HCT116 (cell line): ENCODE measurements at regions not wholly inside any gene's neighbourhood (a gene's known extent, or its start where the extent isn't known, plus 50 kb on each side); places are given as distances from the start of the nearest gene placed in this dataset.

Experiments
- ATAC-seq: fragments of 200-7000 bp; cut with Tn5 transposase; 2 replicates; pipeline ENCODE4 v1.9.1; 2020; ENCODE audit warnings: mild to moderate bottlenecking, moderate library complexity
- BruUV-seq: library from RNA; stranded (reverse); fragments of 400-500 nt; replicated peaks from 2 replicates; lab custom pipeline; 2021; lab: Mats Ljungman, UMichigan
- CTCF ChIA-PET: fragments of 300-600 bp; sonication (Branson Sonifier 250); formaldehyde crosslinking; loops from one replicate; lab custom pipeline; 2021; ENCODE audit warnings: antibody characterized with exemption; lab: Charles Lee
- POLR2A ChIA-PET: fragments of 300-600, 350-600 bp; sonication (Branson Sonifier 250); formaldehyde crosslinking; loops from one replicate; lab custom pipeline; 2021; ENCODE audit warnings: antibody characterized with exemption; lab: Charles Lee
- RAD21 ChIA-PET, 2 experiments: fragments of 300-600 bp; sonication (Branson Sonifier 250); formaldehyde crosslinking; loops; one replicate each; lab custom pipeline; 2023; ENCODE audit warnings: low total read pairs in 2 of 2; ENCODE audit not compliant: uncharacterized antibody in 2 of 2, unreplicated experiment in 2 of 2, low non-redundant PET in 1 of 2; lab: Charles Lee
- DNase-seq: peaks from one replicate; pipeline ENCODE4 v3.0.0-alpha.2; 2010; ENCODE audit warnings: low read depth, low spot score
- H2AFZ ChIP-seq: fragments of 200-600 bp; shearing (Covaris generic), sonication (generic); 2 replicates; pipeline ENCODE4 v1.6.1; 2017; ENCODE audit warnings: low read depth, mixed run types, mixed read lengths, antibody characterized with exemption, low read length; ENCODE audit not compliant: poor library complexity, severe bottlenecking
- H3K27ac ChIP-seq: 2 replicates; pipeline ENCODE4 v1.5.1; 2012; ENCODE audit warnings: low read depth, low read length
- H3K27me3 ChIP-seq: fragments of 200-600 bp; sonication (generic); 2 replicates; pipeline ENCODE4 v1.6.1; 2016; ENCODE audit warnings: mixed run types, low read length, mixed read lengths; ENCODE audit not compliant: insufficient read depth
- H3K36me3 ChIP-seq, 2 experiments: fragments of 200-500 bp in 1 of 2; fragments of 200-600 bp in 1 of 2; sonication (Bioruptor generic) in 1 of 2; sonication (generic) in 1 of 2; 2 replicates each; pipeline versions ENCODE4 v1.5.1 to v1.6.1; 2014 to 2016; ENCODE audit warnings: low read length in 2 of 2, inconsistent platforms in 1 of 2, mixed read lengths in 1 of 2, mixed run types in 1 of 2; ENCODE audit not compliant: insufficient read depth in 2 of 2, control insufficient read depth in 1 of 2
- H3K4me1 ChIP-seq, 2 experiments: fragments of 200-600 bp in 1 of 2; sonication (generic) in 1 of 2; 2 replicates each; pipeline versions ENCODE4 v1.5.1 to v1.6.1; 2012 to 2017; ENCODE audit warnings: low read length in 2 of 2, inconsistent platforms in 1 of 2, mild to moderate bottlenecking in 1 of 2, mixed read lengths in 1 of 2, mixed run types in 1 of 2, moderate library complexity in 1 of 2; ENCODE audit not compliant: insufficient read depth in 2 of 2, control insufficient read depth in 1 of 2
- H3K4me2 ChIP-seq: fragments of 200-600 bp; sonication (generic); 2 replicates; pipeline ENCODE4 v1.6.1; 2017; ENCODE audit warnings: mixed run types, low read length, mixed read lengths
- H3K4me3 ChIP-seq, 2 experiments: fragments of 200-600 bp in 1 of 2; sonication (generic) in 1 of 2; replicated peaks in 1 of 2; 2 replicates each; pipeline ENCODE4 v1.5.1; 2011 to 2016; ENCODE audit warnings: low read length in 2 of 2, control low read depth in 1 of 2, low read depth in 1 of 2, mild to moderate bottlenecking in 1 of 2, mixed read lengths in 1 of 2, mixed run types in 1 of 2
- H3K79me2 ChIP-seq: fragments of 200-600 bp; sonication (generic); 2 replicates; pipeline ENCODE4 v1.6.1; 2017; ENCODE audit warnings: mild to moderate bottlenecking, mixed run types, low read length, moderate library complexity, mixed read lengths; ENCODE audit not compliant: insufficient read depth
- H3K9ac ChIP-seq: fragments of 200-600 bp; sonication (generic); 2 replicates; pipeline ENCODE4 v1.6.1; 2016; ENCODE audit warnings: low read length, mixed read lengths
- H3K9me2 ChIP-seq: fragments of 200-600 bp; sonication (generic), shearing (Covaris generic); 2 replicates; pipeline ENCODE4 v1.6.1; 2017; ENCODE audit warnings: mixed run types, mild to moderate bottlenecking, moderate library complexity; ENCODE audit not compliant: insufficient read depth
- H3K9me3 ChIP-seq, 2 experiments: fragments of 200-500 bp in 1 of 2; fragments of 200-600 bp in 1 of 2; sonication (Bioruptor generic) in 1 of 2; sonication (generic) in 1 of 2; 2 replicates each; pipeline ENCODE4 v1.6.1; 2014 to 2017; ENCODE audit warnings: low read length in 2 of 2, mixed read lengths in 2 of 2, inconsistent platforms in 1 of 2, low read depth in 1 of 2, mild to moderate bottlenecking in 1 of 2, mixed run types in 1 of 2, moderate library complexity in 1 of 2; ENCODE audit not compliant: control insufficient read depth in 1 of 2, insufficient read depth in 1 of 2
- H4K20me1 ChIP-seq: fragments of 200-600 bp; sonication (generic), shearing (Covaris generic); 2 replicates; pipeline ENCODE4 v1.6.1; 2017; ENCODE audit warnings: mixed run types, mild to moderate bottlenecking, moderate library complexity; ENCODE audit not compliant: insufficient read depth
- CBX3 ChIP-seq: IDR thresholded peaks from 2 replicates; pipeline ENCODE4 v1.6.1; 2012; ENCODE audit warnings: low read depth
- CEBPB ChIP-seq: IDR thresholded peaks from 2 replicates; pipeline ENCODE4 v1.6.1; 2012; ENCODE audit warnings: low read depth
- EGR1 ChIP-seq: IDR thresholded peaks from 2 replicates; pipeline ENCODE4 v1.6.1; 2012; ENCODE audit warnings: low read depth
- ELF1 ChIP-seq: IDR thresholded peaks from 2 replicates; pipeline ENCODE4 v1.6.1; 2012; ENCODE audit warnings: low read depth, borderline replicate concordance
- EZH2 ChIP-seq: fragments of 200-600 bp; sonication (generic); IDR thresholded peaks from 2 replicates; pipeline ENCODE4 v1.6.1; 2017; ENCODE audit warnings: antibody characterized with exemption, mixed run types
- EZH2phosphoT487 ChIP-seq: fragments of 200-600 bp; IDR thresholded peaks from 2 replicates; pipeline ENCODE4 v1.6.1; 2018; ENCODE audit warnings: antibody characterized with exemption, borderline replicate concordance
- JUND ChIP-seq: IDR thresholded peaks from 2 replicates; pipeline ENCODE4 v1.6.1; 2012
- POLR2AphosphoS5 ChIP-seq: IDR thresholded peaks from 2 replicates; pipeline ENCODE4 v1.6.1; 2011; ENCODE audit warnings: mild to moderate bottlenecking, low read depth, low read length, moderate library complexity
- RAD21 ChIP-seq: IDR thresholded peaks from 2 replicates; pipeline ENCODE4 v1.6.1; 2012; ENCODE audit warnings: low read depth, mild to moderate bottlenecking
- SIN3A ChIP-seq: IDR thresholded peaks from 2 replicates; pipeline ENCODE4 v1.6.1; 2012; ENCODE audit warnings: low read depth
- SRF ChIP-seq: IDR thresholded peaks from 2 replicates; pipeline ENCODE4 v1.6.1; 2012; ENCODE audit warnings: low read depth
- TCF7L2 ChIP-seq: IDR thresholded peaks from 2 replicates; pipeline ENCODE4 v1.7.0; 2011; ENCODE audit warnings: borderline replicate concordance, inconsistent platforms; ENCODE audit not compliant: insufficient read depth, insufficient read length; ENCODE audit errors: extremely low read depth
- YY1 ChIP-seq: IDR thresholded peaks from 2 replicates; pipeline ENCODE4 v1.6.1; 2011; ENCODE audit warnings: low read length, low read depth, moderate library complexity, mild to moderate bottlenecking; ENCODE audit not compliant: insufficient replicate concordance; ENCODE audit errors: extremely low read depth
- ZBTB33 ChIP-seq: IDR thresholded peaks from 2 replicates; pipeline ENCODE4 v1.6.1; 2011; ENCODE audit warnings: mild to moderate bottlenecking, low read length, moderate library complexity; ENCODE audit not compliant: insufficient replicate concordance; ENCODE audit errors: extremely low read depth
- ZFX ChIP-seq: fragments of 450-650 bp; IDR thresholded peaks from 2 replicates; pipeline ENCODE4 v1.6.1; 2017
- ZNF274 ChIP-seq: fragments of 200-500 bp; sonication (Bioruptor generic); IDR thresholded peaks from 2 replicates; pipeline ENCODE4 v1.6.1; 2014; ENCODE audit warnings: mild to moderate bottlenecking, low read depth, low read length, inconsistent platforms
- intact Hi-C: fragments of 100-400 bp; cut with micrococcal nuclease; formaldehyde crosslinking; loops from 2 replicates; pipeline ENCODE4 v1.10.0; 2022

- no peaks in the 10 kb centered on the region for H3K9me3 ChIP-seq
- H3K9me2 ChIP-seq, result no peaks in the 10 kb centered on the region
- no peak for DNase-seq
- H3K4me2 ChIP-seq, result no peak overlapping the region
- no peak overlapping the region for H3K4me3 ChIP-seq
- H3K4me1 ChIP-seq, result no peaks in the 10 kb centered on the region
- H2AFZ ChIP-seq, result no peak overlapping the region
- CTCF ChIA-PET, result no interaction called here
- H3K27me3 ChIP-seq, result no peaks in the 10 kb centered on the region
- intact Hi-C loops, result no loop called here
- POLR2A ChIA-PET, result no interaction called here
- H4K20me1 ChIP-seq, result no peaks in the 10 kb centered on the region
- RAD21 ChIA-PET, result no interaction called here
- no peak overlapping the region for H3K9ac ChIP-seq
- H3K36me3 ChIP-seq, result no peaks in the 10 kb centered on the region
- no TSS peak for BruUV-seq
- TF ChIP-seq ZFX, result no peak
- TF ChIP-seq SRF, result no peak
- no peak for TF ChIP-seq JUND
- TF ChIP-seq YY1, result no peak
- TF ChIP-seq RAD21, result no peak
- no peak for TF ChIP-seq ZNF274
- no peak for TF ChIP-seq ZBTB33
- no peak for TF ChIP-seq SIN3A
- no peak for TF ChIP-seq EZH2phosphoT487
- TF ChIP-seq POLR2AphosphoS5, result no peak
- no peak for TF ChIP-seq CEBPB
- TF ChIP-seq ELF1, result no peak
- no peak for TF ChIP-seq EZH2
- no peak for TF ChIP-seq EGR1
- TF ChIP-seq TCF7L2, result no peak
- TF ChIP-seq CBX3, result no peak
- H3K27ac ChIP-seq, result no peak overlapping the region
- ATAC-seq, result no peak
- no peaks in the 10 kb centered on the region for H3K79me2 ChIP-seq
Observed at GRCh38 chr1:244284641-244285156, 167.0 kb downstream of the ADSS2 start.
